T-helper 17 cell (primary cell): ENCODE measurements at regions not wholly inside any gene's neighbourhood (a gene's known extent, or its start where the extent isn't known, plus 50 kb on each side); places are given as distances from the start of the nearest gene placed in this dataset.

Experiments used
- ATAC-seq: fragments of 150-1000 bp; cut with Tn5 transposase; 2 replicates; pipeline ENCODE4 v1.10.0; 2021; ENCODE audit warnings: mild to moderate bottlenecking, moderate library complexity
- DNase-seq, 3 donors: peaks; one replicate each; pipeline versions ENCODE4 v3.0.0 to v3.0.0-alpha.2; 2020 to 2021
- H3K9me3 ChIP-seq: one replicate; pipeline ENCODE4 v1.7.0; 2013; ENCODE audit warnings: low read length, mild to moderate bottlenecking; ENCODE audit not compliant: control insufficient read depth, poor library complexity, severe bottlenecking
- H3K27ac Mint-ChIP-seq: one replicate; pipeline ENCODE4 v1.8.0; 2022; ENCODE audit warnings: mild to moderate bottlenecking, moderate library complexity, mixed read lengths
- H3K27me3 Mint-ChIP-seq: one replicate; pipeline ENCODE4 v1.8.0; 2022; ENCODE audit warnings: mixed read lengths
- H3K36me3 Mint-ChIP-seq: one replicate; pipeline ENCODE4 v1.8.0; 2022; ENCODE audit warnings: low read depth, mixed read lengths
- H3K4me1 Mint-ChIP-seq: one replicate; pipeline ENCODE4 v1.8.0; 2022; ENCODE audit warnings: mild to moderate bottlenecking, mixed read lengths
- H3K4me3 Mint-ChIP-seq: one replicate; pipeline ENCODE4 v1.8.0; 2022; ENCODE audit warnings: mild to moderate bottlenecking, moderate library complexity, mixed read lengths

- no peak for DNase-seq
- Mint-ChIP-seq H3K36me3 (no peaks in the 10 kb centered on the region), H3K27ac (no peak overlapping the region), H3K4me1 (no peaks in the 10 kb centered on the region), H3K4me3 (no peak overlapping the region), H3K27me3 (no peaks in the 10 kb centered on the region)
- H3K9me3 ChIP-seq, result peaks cover 4% of the 10 kb centered on the region
- ATAC-seq, result no peak
Observed at GRCh38 chr5:33340195-33340594, 100.6 kb upstream of the TARS1 start.

- H3K4me3 Mint-ChIP-seq, result no peak overlapping the region
- H3K4me1 Mint-ChIP-seq, result no peaks in the 10 kb centered on the region
- DNase-seq (no peak), ATAC-seq (no peak)
- no peak overlapping the region for H3K27ac Mint-ChIP-seq
- peaks cover 4% of the 10 kb centered on the region for H3K9me3 ChIP-seq
- H3K36me3 Mint-ChIP-seq, result no peaks in the 10 kb centered on the region
- no peaks in the 10 kb centered on the region for H3K27me3 Mint-ChIP-seq
Observed at GRCh38 chr5:33341351-33341750, 99.4 kb upstream of the TARS1 start.

GRCh38 chr5:33343676-33344327 is 97.0 kb upstream of the TARS1 start:
- DNase-seq (no peak), ATAC-seq (no peak)
- Mint-ChIP-seq H3K36me3 (no peaks in the 10 kb centered on the region), H3K27ac (no peak overlapping the region), H3K4me1 (no peaks in the 10 kb centered on the region), H3K4me3 (no peak overlapping the region), H3K27me3 (no peaks in the 10 kb centered on the region)
- peaks cover 4% of the 10 kb centered on the region for H3K9me3 ChIP-seq

GRCh38 chr5:33346534-33346933 is 94.2 kb upstream of the TARS1 start:
- Mint-ChIP-seq H3K27ac (no peak overlapping the region), H3K27me3 (no peaks in the 10 kb centered on the region), H3K36me3 (no peaks in the 10 kb centered on the region), H3K4me1 (no peaks in the 10 kb centered on the region), H3K4me3 (no peak overlapping the region)
- DNase-seq (no peak), ATAC-seq (no peak)
- peaks cover 4% of the 10 kb centered on the region for H3K9me3 ChIP-seq

- H3K27me3 Mint-ChIP-seq, result no peaks in the 10 kb centered on the region
- no peak overlapping the region for H3K4me3 Mint-ChIP-seq
- no peaks in the 10 kb centered on the region for H3K4me1 Mint-ChIP-seq
- no peaks in the 10 kb centered on the region for H3K36me3 Mint-ChIP-seq
- ATAC-seq (no peak), DNase-seq (no peak)
- H3K27ac Mint-ChIP-seq, result no peak overlapping the region
- no peaks in the 10 kb centered on the region for H3K9me3 ChIP-seq
Observed at GRCh38 chr5:33361781-33362180, 79.0 kb upstream of the TARS1 start.

- no peaks in the 10 kb centered on the region for H3K36me3 Mint-ChIP-seq
- DNase-seq, result no peak
- no peak overlapping the region for H3K4me3 Mint-ChIP-seq
- H3K27ac Mint-ChIP-seq, result no peak overlapping the region
- no peaks in the 10 kb centered on the region for H3K9me3 ChIP-seq
- H3K4me1 Mint-ChIP-seq, result no peaks in the 10 kb centered on the region
- ATAC-seq, result no peak
- no peaks in the 10 kb centered on the region for H3K27me3 Mint-ChIP-seq
Observed at GRCh38 chr5:33362915-33363314, 77.8 kb upstream of the TARS1 start.

- Mint-ChIP-seq H3K27me3 (no peaks in the 10 kb centered on the region), H3K36me3 (no peaks in the 10 kb centered on the region), H3K4me1 (no peaks in the 10 kb centered on the region), H3K27ac (no peak overlapping the region), H3K4me3 (no peak overlapping the region)
- DNase-seq, result no peak
- no peak for ATAC-seq
- H3K9me3 ChIP-seq, result no peaks in the 10 kb centered on the region
Observed at GRCh38 chr5:33363537-33363936, 77.2 kb upstream of the TARS1 start.

GRCh38 chr5:33364406-33364805 is 76.4 kb upstream of the TARS1 start:
- no peak overlapping the region for H3K27ac Mint-ChIP-seq
- H3K27me3 Mint-ChIP-seq, result no peaks in the 10 kb centered on the region
- DNase-seq (no peak), ATAC-seq (no peak)
- no peaks in the 10 kb centered on the region for H3K4me1 Mint-ChIP-seq
- H3K4me3 Mint-ChIP-seq, result no peak overlapping the region
- no peaks in the 10 kb centered on the region for H3K36me3 Mint-ChIP-seq
- no peaks in the 10 kb centered on the region for H3K9me3 ChIP-seq

- H3K4me1 Mint-ChIP-seq, result no peaks in the 10 kb centered on the region
- H3K27me3 Mint-ChIP-seq, result no peaks in the 10 kb centered on the region
- no peak overlapping the region for H3K4me3 Mint-ChIP-seq
- no peak overlapping the region for H3K27ac Mint-ChIP-seq
- no peaks in the 10 kb centered on the region for H3K9me3 ChIP-seq
- H3K36me3 Mint-ChIP-seq, result peaks cover 2% of the 10 kb centered on the region
- ATAC-seq (no peak), DNase-seq (no peak)
Observed at GRCh38 chr5:33367416-33367815, 73.3 kb upstream of the TARS1 start.

- Mint-ChIP-seq H3K36me3 (peaks cover 2% of the 10 kb centered on the region), H3K4me1 (no peaks in the 10 kb centered on the region), H3K27me3 (no peaks in the 10 kb centered on the region), H3K4me3 (no peak overlapping the region), H3K27ac (no peak overlapping the region)
- ATAC-seq (no peak), DNase-seq (no peak)
- no peaks in the 10 kb centered on the region for H3K9me3 ChIP-seq
Observed at GRCh38 chr5:33369485-33370465, 71.0 kb upstream of the TARS1 start.

GRCh38 chr5:33370466-33370859 is 70.3 kb upstream of the TARS1 start:
- H3K9me3 ChIP-seq, result no peaks in the 10 kb centered on the region
- DNase-seq (no peak), ATAC-seq (no peak)
- no peaks in the 10 kb centered on the region for H3K27me3 Mint-ChIP-seq
- no peak overlapping the region for H3K27ac Mint-ChIP-seq
- no peak overlapping the region for H3K4me3 Mint-ChIP-seq
- no peaks in the 10 kb centered on the region for H3K4me1 Mint-ChIP-seq
- H3K36me3 Mint-ChIP-seq, result peaks cover 2% of the 10 kb centered on the region

GRCh38 chr5:33371660-33372059 is 69.1 kb upstream of the TARS1 start:
- peaks cover 2% of the 10 kb centered on the region for H3K36me3 Mint-ChIP-seq
- H3K4me1 Mint-ChIP-seq, result no peaks in the 10 kb centered on the region
- H3K4me3 Mint-ChIP-seq, result no peak overlapping the region
- DNase-seq, result no peak
- H3K9me3 ChIP-seq, result no peaks in the 10 kb centered on the region
- no peaks in the 10 kb centered on the region for H3K27me3 Mint-ChIP-seq
- no peak overlapping the region for H3K27ac Mint-ChIP-seq
- ATAC-seq, result no peak

GRCh38 chr5:33372721-33373472 is 67.9 kb upstream of the TARS1 start:
- ATAC-seq (no peak), DNase-seq (no peak)
- Mint-ChIP-seq H3K27me3 (no peaks in the 10 kb centered on the region), H3K4me3 (no peak overlapping the region), H3K36me3 (peaks cover 2% of the 10 kb centered on the region), H3K27ac (no peak overlapping the region), H3K4me1 (no peaks in the 10 kb centered on the region)
- H3K9me3 ChIP-seq, result no peaks in the 10 kb centered on the region
